H1 (cell line): ENCODE measurements at regions not wholly inside any gene's neighbourhood (a gene's known extent, or its start where the extent isn't known, plus 50 kb on each side); places are given as distances from the start of the nearest gene placed in this dataset.

Experiments
- BRCA1 ChIP-seq: IDR thresholded peaks from 2 replicates; pipeline ENCODE4 v1.6.1; 2012; ENCODE audit warnings: low read depth, low read length, improper control_type of control experiment
- KDM1A ChIP-seq: fragments of 200-600, 300-600 bp; sonication (generic); IDR thresholded peaks from 2 replicates; pipeline ENCODE4 v1.7.1; 2016; ENCODE audit warnings: mild to moderate bottlenecking, low read length, borderline replicate concordance
- POLR2AphosphoS5 ChIP-seq: IDR thresholded peaks from 2 replicates; pipeline ENCODE4 v1.6.1; 2011; ENCODE audit warnings: low read depth, low read length
- SIN3A ChIP-seq, 2 experiments: IDR thresholded peaks in 1 of 2; conservative IDR thresholded peaks in 1 of 2; 2 replicates each; pipeline ENCODE4 v1.6.1; 2011 to 2012; ENCODE audit warnings: low read length in 2 of 2, improper control_type of control experiment in 1 of 2, low read depth in 1 of 2, mild to moderate bottlenecking in 1 of 2
- TAF1 ChIP-seq: IDR thresholded peaks from 2 replicates; pipeline ENCODE4 v1.6.1; 2011; ENCODE audit warnings: mild to moderate bottlenecking, low read depth, low read length
- TAF7 ChIP-seq: optimal IDR thresholded peaks from 2 replicates; pipeline ENCODE3; 2011; ENCODE audit warnings: low read depth, mild to moderate bottlenecking, inconsistent platforms, low read length, moderate library complexity, borderline replicate concordance
- TF ChIP-seq, protein P1 (sequence below): IDR thresholded peaks from 2 replicates; pipeline ENCODE4 v1.6.1; 2012; ENCODE audit warnings: inconsistent platforms

DNA sequence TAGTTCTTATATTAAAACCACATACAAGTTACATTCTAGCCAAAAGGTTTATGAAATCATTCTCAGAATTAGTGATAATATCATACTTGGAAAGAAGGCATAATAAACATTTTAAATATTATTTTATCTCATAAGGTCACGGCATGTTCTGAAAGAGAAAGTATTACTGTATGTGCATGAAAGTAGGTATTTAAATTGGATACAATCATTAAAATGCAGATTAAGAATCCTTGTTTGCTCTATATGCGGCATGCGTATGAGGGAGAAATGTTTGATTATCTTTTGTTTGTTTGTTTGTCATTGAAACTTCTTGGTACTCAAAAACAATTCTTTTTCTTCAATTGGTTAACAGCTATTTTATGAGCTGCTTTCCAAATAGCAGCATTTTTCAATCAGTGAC, 183.9 kb upstream of the TLL1 start (continued):
- TF ChIP-seq TAF7 (no peak), TAF1 (no peak), POLR2AphosphoS5 (no peak), BRCA1 (no peak), SIN3A (conservative IDR thresholded peaks at IDR 0.05 in 1 of 2, IDR thresholded peaks at IDR 0.05 in 1 of 2; ENCODE audit: low read depth in 1 of 2, low read length in 2 of 2) (no peak), KDM1A (no peak)
- TF ChIP-seq, protein P1, sequence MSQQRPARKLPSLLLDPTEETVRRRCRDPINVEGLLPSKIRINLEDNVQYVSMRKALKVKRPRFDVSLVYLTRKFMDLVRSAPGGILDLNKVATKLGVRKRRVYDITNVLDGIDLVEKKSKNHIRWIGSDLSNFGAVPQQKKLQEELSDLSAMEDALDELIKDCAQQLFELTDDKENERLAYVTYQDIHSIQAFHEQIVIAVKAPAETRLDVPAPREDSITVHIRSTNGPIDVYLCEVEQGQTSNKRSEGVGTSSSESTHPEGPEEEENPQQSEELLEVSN = no peak
